Naive thymus-derived CD4-positive, alpha-beta T cell (primary cell): ENCODE measurements at regions not wholly inside any gene's neighbourhood (a gene's known extent, or its start where the extent isn't known, plus 50 kb on each side); places are given as distances from the start of the nearest gene placed in this dataset.
"Not testable (repeated sequence)": the region's sequence is repeated elsewhere in the genome, so short reads cannot be mapped to it uniquely, and the experiment has no call there.

Experiments used
- ATAC-seq: fragments of 150-1000 bp; cut with Tn5 transposase; 2 replicates; pipeline ENCODE4 v1.10.0; 2021; ENCODE audit warnings: mild to moderate bottlenecking, moderate library complexity
- CTCF ChIA-PET: fragments of 350-600 bp; sonication (Branson Sonifier 250); formaldehyde crosslinking; loops from one replicate; lab custom pipeline; 2021; ENCODE audit warnings: antibody characterized with exemption; lab: Charles Lee
- POLR2A ChIA-PET: fragments of 350-600 bp; sonication (Branson Sonifier 250); formaldehyde crosslinking; loops from one replicate; lab custom pipeline; 2021; ENCODE audit warnings: antibody characterized with exemption, inconsistent platforms; lab: Charles Lee
- DNase-seq, 9 donors: peaks; one replicate each; pipeline versions ENCODE4 v3.0.0 to v3.0.0-alpha.2; 2020 to 2022; ENCODE audit warnings: mixed read lengths in 1 of 9
- H3K27ac ChIP-seq: one replicate; pipeline ENCODE4 v1.7.0; 2013; ENCODE audit warnings: mild to moderate bottlenecking, low read depth, low read length, moderate library complexity
- H3K27me3 ChIP-seq, 2 donors: one replicate each; pipeline ENCODE4 v1.7.0; 2013; ENCODE audit warnings: low read length in 2 of 2, mild to moderate bottlenecking in 2 of 2, moderate library complexity in 2 of 2; ENCODE audit not compliant: control insufficient read depth in 2 of 2, insufficient read depth in 2 of 2
- H3K36me3 ChIP-seq, 3 experiments: 1 replicate in 2 of 3; 2 replicates in 1 of 3; pipeline ENCODE4 v1.7.0; 2013; ENCODE audit warnings: low read length in 3 of 3, mild to moderate bottlenecking in 3 of 3, moderate library complexity in 1 of 3; ENCODE audit not compliant: insufficient read depth in 3 of 3, control insufficient read depth in 2 of 3
- H3K4me1 ChIP-seq, 2 donors: one replicate each; pipeline ENCODE4 v1.7.0; 2013; ENCODE audit warnings: low read length in 2 of 2, mild to moderate bottlenecking in 2 of 2, moderate library complexity in 1 of 2; ENCODE audit not compliant: control insufficient read depth in 2 of 2, insufficient read depth in 2 of 2
- H3K4me3 ChIP-seq: 2 replicates; pipeline ENCODE4 v1.7.0; 2013; ENCODE audit warnings: mild to moderate bottlenecking, low read length
- H3K9me3 ChIP-seq, 3 experiments: 1 replicate in 2 of 3; 2 replicates in 1 of 3; pipeline ENCODE4 v1.7.0; 2013; ENCODE audit warnings: low read length in 3 of 3; ENCODE audit not compliant: control insufficient read depth in 2 of 3
- H3K27ac Mint-ChIP-seq, 9 donors: one replicate each; pipeline ENCODE4 v1.8.0; 2020 to 2022; ENCODE audit warnings: mixed read lengths in 9 of 9, mild to moderate bottlenecking in 8 of 9, moderate library complexity in 5 of 9, inconsistent platforms in 2 of 9
- H3K27me3 Mint-ChIP-seq, 5 donors: one replicate each; pipeline ENCODE4 v1.8.0; 2021 to 2022; ENCODE audit warnings: mixed read lengths in 5 of 5, mild to moderate bottlenecking in 1 of 5
- H3K36me3 Mint-ChIP-seq, 5 donors: one replicate each; pipeline ENCODE4 v1.8.0; 2020 to 2022; ENCODE audit warnings: mixed read lengths in 5 of 5, mild to moderate bottlenecking in 3 of 5, inconsistent platforms in 1 of 5
- H3K4me1 Mint-ChIP-seq, 7 donors: one replicate each; pipeline ENCODE4 v1.8.0; 2020 to 2022; ENCODE audit warnings: mixed read lengths in 7 of 7, mild to moderate bottlenecking in 3 of 7, inconsistent platforms in 1 of 7
- H3K4me3 Mint-ChIP-seq, 10 donors: one replicate each; pipeline ENCODE4 v1.8.0; 2020 to 2022; ENCODE audit warnings: mild to moderate bottlenecking in 10 of 10, mixed read lengths in 10 of 10, moderate library complexity in 6 of 10, inconsistent platforms in 2 of 10
- H3K9me3 Mint-ChIP-seq, 11 donors: one replicate each; pipeline ENCODE4 v1.8.0; 2020 to 2022; ENCODE audit warnings: mixed read lengths in 11 of 11, mild to moderate bottlenecking in 4 of 11, inconsistent platforms in 1 of 11, moderate library complexity in 1 of 11
- intact Hi-C, 2 donors: fragments of 100-400 bp; cut with micrococcal nuclease; formaldehyde crosslinking; loops; one replicate each; pipeline ENCODE4 v1.15.1; 2023

DNA sequence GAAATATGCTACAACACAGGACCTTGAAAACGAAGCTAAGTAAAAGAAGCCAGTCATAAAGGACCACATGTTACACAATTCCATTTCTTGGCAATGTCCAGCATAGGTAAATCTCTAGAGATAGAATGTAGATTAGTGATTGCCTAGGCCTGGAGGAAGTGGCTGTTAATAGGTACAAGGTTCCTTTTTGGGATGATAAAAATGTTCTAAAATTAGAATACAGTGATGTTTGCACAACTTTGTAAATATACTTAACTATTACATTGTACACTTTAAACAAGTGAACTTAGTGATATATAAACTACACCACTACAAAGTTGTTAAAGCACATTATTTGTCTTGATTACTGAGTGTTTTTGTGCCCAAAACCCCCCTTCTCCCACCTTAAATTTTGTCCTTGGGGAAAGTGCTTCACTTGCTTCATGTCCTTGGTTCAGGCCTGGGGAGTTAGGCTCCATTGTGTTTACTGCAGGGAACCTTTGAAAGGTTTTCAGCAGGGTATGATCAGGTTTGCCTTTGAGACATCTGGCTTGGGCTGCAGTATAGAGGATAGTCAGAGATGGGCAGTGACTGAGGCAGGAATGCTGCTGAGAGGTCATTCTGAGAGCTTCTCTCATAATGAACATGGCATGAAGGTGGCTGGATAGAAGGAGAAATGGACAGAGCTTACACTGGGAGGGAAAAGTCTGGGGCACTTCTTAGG, 1052.6 kb downstream of the REEP3 start:
- Mint-ChIP-seq H3K27me3 (no peaks in the 10 kb centered on the region), H3K9me3 (peaks cover 0 to 10% (median 1%) of the 10 kb centered on the region in 11 donors), H3K27ac (no peak overlapping the region), H3K4me1 (no peaks in the 10 kb centered on the region), H3K4me3 (no peak overlapping the region), H3K36me3 (no peaks in the 10 kb centered on the region)
- Histone ChIP-seq H3K27ac (no peak overlapping the region), H3K4me3 (no peak overlapping the region), H3K4me1 (no peaks in the 10 kb centered on the region), H3K36me3 (no peaks in the 10 kb centered on the region), H3K9me3 (no peaks in the 10 kb centered on the region), H3K27me3 (no peaks in the 10 kb centered on the region)
- CTCF ChIA-PET = no interaction called here
- DNase-seq (no peak), ATAC-seq (no peak)
- POLR2A ChIA-PET = no interaction called here
- intact Hi-C loops = no loop called here

DNA sequence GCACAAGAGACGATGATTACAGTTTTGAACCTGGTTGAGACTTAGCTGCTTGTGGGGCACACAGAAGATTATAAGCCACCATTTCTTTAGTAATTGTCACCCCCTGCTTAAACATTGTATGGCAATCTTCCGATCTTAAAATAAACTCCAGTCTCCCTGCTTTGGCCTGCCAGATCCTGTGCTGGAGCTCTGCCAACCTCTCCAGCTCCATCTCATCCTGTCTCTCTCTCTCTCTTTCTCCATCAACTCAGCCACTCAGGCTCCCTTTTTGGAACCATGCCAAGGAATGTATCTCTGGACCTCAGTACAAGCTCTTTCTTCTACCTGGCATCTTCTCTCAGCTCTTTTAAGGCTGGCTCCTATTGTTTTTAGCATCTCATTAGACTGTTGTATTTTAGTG, 1053.2 kb downstream of the REEP3 start:
- no peaks in the 10 kb centered on the region for H3K27me3 Mint-ChIP-seq
- no peaks in the 10 kb centered on the region for H3K36me3 ChIP-seq
- H3K9me3 Mint-ChIP-seq = peaks cover 0 to 10% (median 1%) of the 10 kb centered on the region in 11 donors
- ChIA-PET CTCF (no interaction called here), POLR2A (no interaction called here)
- H3K4me3 ChIP-seq = no peak overlapping the region
- no peaks in the 10 kb centered on the region for H3K4me1 Mint-ChIP-seq
- no peaks in the 10 kb centered on the region for H3K36me3 Mint-ChIP-seq
- H3K9me3 ChIP-seq = no peaks in the 10 kb centered on the region
- H3K27me3 ChIP-seq = no peaks in the 10 kb centered on the region
- intact Hi-C loops = no loop called here
- no peaks in the 10 kb centered on the region for H3K4me1 ChIP-seq
- DNase-seq (no peak), ATAC-seq (no peak)
- H3K27ac Mint-ChIP-seq = no peak overlapping the region
- no peak overlapping the region for H3K4me3 Mint-ChIP-seq
- H3K27ac ChIP-seq = no peak overlapping the region

DNA sequence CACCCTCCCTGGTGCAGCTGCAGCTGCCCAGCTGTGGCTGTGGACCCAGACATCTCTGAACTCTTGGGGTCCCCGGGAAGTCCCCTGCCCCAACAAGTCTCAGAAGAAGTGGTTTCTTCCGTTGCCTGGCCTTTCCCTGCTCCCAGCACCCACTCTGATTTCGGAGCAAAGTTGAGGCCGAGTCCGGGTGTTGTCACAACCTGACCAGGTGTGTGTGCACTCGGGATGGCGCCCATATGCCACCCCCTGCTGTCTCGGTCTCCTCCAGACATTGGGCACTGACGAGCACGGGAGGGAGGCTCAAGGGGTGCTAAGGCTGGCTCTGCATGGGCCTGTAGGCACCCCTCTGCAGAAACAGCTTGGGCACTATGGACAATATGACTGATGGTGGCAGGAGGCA, 1055.3 kb downstream of the REEP3 start:
- CTCF ChIA-PET = no interaction called here

DNA sequence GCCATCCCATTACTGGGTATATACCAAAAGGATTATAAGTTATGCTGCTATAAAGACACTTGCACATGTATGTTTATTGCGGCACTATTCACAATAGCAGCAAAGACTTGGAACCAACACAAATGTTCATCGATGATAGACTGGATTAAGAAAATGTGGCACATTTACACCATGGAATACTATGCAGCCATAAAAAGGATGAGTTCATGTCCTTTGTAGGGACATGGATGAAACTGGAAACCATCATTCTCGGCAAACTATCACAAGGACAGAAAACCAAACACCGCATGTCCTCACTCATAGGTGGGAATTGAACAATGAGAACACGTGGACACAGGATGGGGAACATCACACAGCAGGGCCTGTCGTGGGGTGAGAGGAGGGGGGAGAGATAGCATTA, 1057.6 kb downstream of the REEP3 start:
- POLR2A ChIA-PET, H3K4me1 ChIP-seq, H3K27me3 ChIP-seq, CTCF ChIA-PET, H3K9me3 ChIP-seq, H3K4me1 Mint-ChIP-seq, H3K4me3 ChIP-seq, H3K27me3 Mint-ChIP-seq, DNase-seq, ATAC-seq, H3K27ac ChIP-seq, H3K36me3 Mint-ChIP-seq, H3K36me3 ChIP-seq, H3K27ac Mint-ChIP-seq, intact Hi-C loops, H3K4me3 Mint-ChIP-seq: not testable (repeated sequence)
- H3K9me3 Mint-ChIP-seq = peaks cover 0 to 13% (median 4%) of the 10 kb centered on the region in 11 donors

More for the DNA sequence above, 1055.3 kb downstream of the REEP3 start:
- Mint-ChIP-seq H3K9me3 (peaks cover 0 to 7% (median 0%) of the 10 kb centered on the region in 11 donors), H3K4me3 (no peak overlapping the region), H3K27ac (no peak overlapping the region), H3K36me3 (no peaks in the 10 kb centered on the region), H3K4me1 (no peaks in the 10 kb centered on the region), H3K27me3 (no peaks in the 10 kb centered on the region)
- Histone ChIP-seq H3K27me3 (no peaks in the 10 kb centered on the region), H3K27ac (no peak overlapping the region), H3K4me3 (no peak overlapping the region), H3K9me3 (no peaks in the 10 kb centered on the region), H3K36me3 (no peaks in the 10 kb centered on the region), H3K4me1 (no peaks in the 10 kb centered on the region)
- POLR2A ChIA-PET = no interaction called here
- DNase-seq (no peak), ATAC-seq (no peak)
- intact Hi-C loops = no loop called here

DNA sequence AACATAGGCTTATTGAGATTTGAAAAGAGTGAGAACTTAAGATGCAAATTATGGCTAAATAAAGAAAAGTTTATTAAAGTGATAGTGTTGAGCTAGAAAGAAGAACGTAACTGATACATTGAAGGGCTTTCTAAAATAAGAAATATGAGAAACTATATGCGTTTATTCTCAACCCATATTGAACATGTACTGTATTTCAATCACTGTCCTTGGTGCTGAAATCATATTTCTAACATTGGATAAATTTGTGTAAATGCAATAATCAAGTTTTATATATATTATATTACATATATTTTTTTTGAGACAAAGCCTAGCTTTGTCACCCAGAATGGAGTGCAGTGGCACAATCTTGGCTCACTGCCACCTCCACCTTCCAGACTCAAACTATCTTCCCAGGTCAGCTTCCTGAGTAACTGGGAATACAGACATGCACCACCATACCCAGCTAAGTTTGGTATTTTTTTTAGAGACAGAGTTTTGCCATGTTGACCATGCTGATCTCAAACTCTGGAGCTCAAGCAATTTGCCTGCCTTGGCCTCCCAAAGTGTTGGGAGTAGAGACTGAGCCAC, 1065.8 kb downstream of the REEP3 start:
- POLR2A ChIA-PET = no interaction called here
- CTCF ChIA-PET = no interaction called here
- Mint-ChIP-seq H3K27ac (no peak overlapping the region), H3K4me3 (no peak overlapping the region), H3K36me3 (no peaks in the 10 kb centered on the region), H3K4me1 (no peaks in the 10 kb centered on the region), H3K9me3 (peaks cover 0 to 20% (median 7%) of the 10 kb centered on the region in 11 donors), H3K27me3 (no peaks in the 10 kb centered on the region)
- ATAC-seq = no peak
- Histone ChIP-seq H3K27me3 (no peaks in the 10 kb centered on the region), H3K36me3 (no peaks in the 10 kb centered on the region), H3K4me1 (no peaks in the 10 kb centered on the region), H3K27ac (no peak overlapping the region), H3K9me3 (no peaks in the 10 kb centered on the region), H3K4me3 (no peak overlapping the region)
- intact Hi-C loops = no loop called here
- no peak for DNase-seq

DNA sequence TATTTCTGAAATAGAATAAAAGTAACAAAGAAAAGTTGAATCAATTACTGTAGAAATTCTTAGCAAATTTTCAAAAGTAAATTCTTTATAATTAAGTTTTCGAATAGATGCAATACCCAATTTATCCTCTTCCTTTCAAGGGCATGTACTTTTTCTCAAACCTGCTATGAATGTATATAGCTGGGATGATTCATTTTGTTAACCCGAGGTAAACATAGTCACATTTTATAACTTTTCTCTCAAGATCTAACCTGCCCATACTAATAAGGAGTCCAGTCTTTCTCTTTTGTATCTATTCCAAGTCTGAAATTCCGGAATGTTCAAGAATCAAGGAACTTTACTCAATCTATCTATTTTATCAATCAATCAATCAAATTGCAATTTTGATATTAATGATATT, 1072.9 kb downstream of the REEP3 start:
- ChIA-PET POLR2A (no interaction called here), CTCF (no interaction called here)
- Mint-ChIP-seq H3K27ac (no peak overlapping the region), H3K4me3 (no peak overlapping the region), H3K4me1 (no peaks in the 10 kb centered on the region), H3K9me3 (peaks cover 0 to 9% (median 2%) of the 10 kb centered on the region in 11 donors), H3K36me3 (no peaks in the 10 kb centered on the region), H3K27me3 (no peaks in the 10 kb centered on the region)
- Histone ChIP-seq H3K4me3 (no peak overlapping the region), H3K4me1 (no peaks in the 10 kb centered on the region), H3K27ac (no peak overlapping the region), H3K27me3 (no peaks in the 10 kb centered on the region), H3K36me3 (no peaks in the 10 kb centered on the region), H3K9me3 (no peaks in the 10 kb centered on the region)
- ATAC-seq (no peak), DNase-seq (no peak)
- intact Hi-C loops = no loop called here

DNA sequence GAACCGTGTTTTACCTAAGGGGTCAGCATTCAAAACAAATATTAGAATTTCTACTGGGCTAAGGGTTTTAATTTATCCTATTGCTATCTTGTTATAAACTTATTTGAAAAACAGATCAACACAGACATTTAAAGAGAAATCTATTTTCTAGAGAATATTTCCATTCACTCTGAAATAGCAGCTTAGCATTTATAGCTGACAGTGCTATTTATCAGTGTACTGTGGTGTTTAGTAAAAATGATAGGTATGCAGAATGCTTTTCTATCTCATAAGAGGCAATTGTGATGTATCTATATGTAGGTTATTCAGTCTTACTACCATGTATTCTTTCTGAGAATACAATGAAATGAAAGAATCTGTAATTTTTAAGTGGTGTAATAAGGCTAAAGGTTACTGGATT, 1077.4 kb downstream of the REEP3 start:
- no peak overlapping the region for H3K27ac Mint-ChIP-seq

More for the DNA sequence above, 1077.4 kb downstream of the REEP3 start:
- Histone ChIP-seq H3K36me3 (no peaks in the 10 kb centered on the region), H3K27me3 (no peaks in the 10 kb centered on the region), H3K9me3 (no peaks in the 10 kb centered on the region), H3K27ac (no peak overlapping the region), H3K4me1 (no peaks in the 10 kb centered on the region), H3K4me3 (no peak overlapping the region)
- H3K9me3 Mint-ChIP-seq = peaks cover 0 to 14% (median 0%) of the 10 kb centered on the region in 11 donors
- no peak overlapping the region for H3K4me3 Mint-ChIP-seq
- ATAC-seq = no peak
- CTCF ChIA-PET = no interaction called here
- DNase-seq = no peak
- POLR2A ChIA-PET = no interaction called here
- no peaks in the 10 kb centered on the region for H3K4me1 Mint-ChIP-seq
- H3K27me3 Mint-ChIP-seq = no peaks in the 10 kb centered on the region
- intact Hi-C loops = no loop called here
- H3K36me3 Mint-ChIP-seq = no peaks in the 10 kb centered on the region
